Erythroblast (primary cell): ENCODE measurements at regions not wholly inside any gene's neighbourhood (a gene's known extent, or its start where the extent isn't known, plus 50 kb on each side); places are given as distances from the start of the nearest gene placed in this dataset.

Source experiments
- GATA1 ChIP-seq: IDR thresholded peaks from 2 replicates; pipeline ENCODE4 v1.6.1; 2011; ENCODE audit warnings: low read depth, mild to moderate bottlenecking, control low read depth, low read length, moderate library complexity
- POLR2A ChIP-seq: IDR thresholded peaks from 2 replicates; pipeline ENCODE4 v1.6.1; 2011; ENCODE audit warnings: mild to moderate bottlenecking, low read length

DNA sequence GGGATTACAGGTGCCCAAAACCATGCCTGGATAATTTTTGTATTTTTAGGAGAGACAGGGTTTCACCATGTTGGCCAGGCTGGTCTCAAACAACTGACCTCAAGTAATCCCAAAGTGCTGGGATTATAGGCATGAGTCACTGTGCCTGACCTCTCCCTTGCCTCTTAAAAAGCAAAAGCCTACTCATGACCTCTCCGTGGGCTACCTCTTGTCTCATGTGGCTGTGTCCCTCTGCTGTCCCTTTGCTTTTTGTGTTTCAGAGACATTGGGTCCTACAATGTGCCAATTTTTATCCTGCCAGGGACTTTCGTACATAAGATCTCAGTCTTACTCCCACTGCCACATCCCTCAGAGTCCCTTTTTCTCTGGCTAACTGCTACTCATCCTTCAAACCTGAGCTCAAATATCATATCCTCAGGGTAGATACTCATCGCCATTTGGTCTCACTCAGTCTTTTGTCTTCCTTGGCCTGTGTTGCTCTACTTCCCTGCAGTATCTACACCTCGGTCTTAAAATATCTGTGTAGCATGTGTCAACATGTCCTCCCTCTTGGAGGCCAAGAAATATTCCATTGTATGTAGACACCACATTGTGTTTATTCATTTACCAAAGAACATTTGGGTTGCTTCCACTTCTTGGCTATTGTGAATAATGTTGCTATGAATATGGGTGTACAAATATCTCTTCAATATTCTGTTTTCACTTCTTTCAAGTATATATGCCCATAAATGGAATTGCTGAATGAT is 465.0 kb upstream of the KLF6 start:
- TF ChIP-seq POLR2A (no peak), GATA1 (no peak)
